ENCODE measurements at regions not wholly inside any gene's neighbourhood (a gene's known extent, or its start where the extent isn't known, plus 50 kb on each side); places are given as distances from the start of the nearest gene placed in this dataset.
"Not testable (repeated sequence)": the region's sequence is repeated elsewhere in the genome, so short reads cannot be mapped to it uniquely, and the experiment has no call there.

GRCh38 chr1:14160781-14161180 is 437.7 kb upstream of the KAZN start:
- DNase-seq (ENCODE audit: low read depth, low spot score), result no peak
- H3K4me3 ChIP-seq (ENCODE audit: low read depth, low read length), result no peak overlapping the region
- ChIA-PET CTCF (no interaction called here), POLR2A (no interaction called here)
- TF ChIP-seq CTCF (IDR thresholded peaks at IDR 0.05; ENCODE audit: insufficient read depth, low read length, missing control alignments), result no peak

- ChIA-PET POLR2A (no interaction called here), CTCF (no interaction called here)
Measured at GRCh38 chr1:14163246-14163645, 435.2 kb upstream of the KAZN start.

GRCh38 chr1:14165371-14165801 is 433.1 kb upstream of the KAZN start:
- CTCF ChIA-PET, result no interaction called here
- POLR2A ChIA-PET, result no interaction called here
- no peak for DNase-seq (ENCODE audit: low read depth, low spot score)
- TF ChIP-seq CTCF (IDR thresholded peaks at IDR 0.05; ENCODE audit: insufficient read depth, low read length, missing control alignments), result no peak
- H3K4me3 ChIP-seq (ENCODE audit: low read depth, low read length), result no peak overlapping the region

More at GRCh38 chr1:14163246-14163645, 435.2 kb upstream of the KAZN start:
- no peak for TF ChIP-seq CTCF (IDR thresholded peaks at IDR 0.05; ENCODE audit: insufficient read depth, low read length, missing control alignments)
- H3K4me3 ChIP-seq (ENCODE audit: low read depth, low read length), result no peak overlapping the region
- DNase-seq (ENCODE audit: low read depth, low spot score), result no peak

- no peak for TF ChIP-seq CTCF (IDR thresholded peaks at IDR 0.05; ENCODE audit: insufficient read depth, low read length, missing control alignments)
- ChIA-PET CTCF (no interaction called here), POLR2A (no interaction called here)
- DNase-seq (ENCODE audit: low read depth, low spot score), result no peak
- H3K4me3 ChIP-seq (ENCODE audit: low read depth, low read length), result no peak overlapping the region
Measured at GRCh38 chr1:14167884-14168283, 430.6 kb upstream of the KAZN start.

GRCh38 chr1:14168326-14169063 is 430.0 kb upstream of the KAZN start:
- DNase-seq (ENCODE audit: low read depth, low spot score), result no peak
- no peak overlapping the region for H3K4me3 ChIP-seq (ENCODE audit: low read depth, low read length)
- CTCF ChIA-PET, result no interaction called here
- POLR2A ChIA-PET, result no interaction called here
- no peak for TF ChIP-seq CTCF (IDR thresholded peaks at IDR 0.05; ENCODE audit: insufficient read depth, low read length, missing control alignments)

- TF ChIP-seq CTCF (IDR thresholded peaks at IDR 0.05; ENCODE audit: insufficient read depth, low read length, missing control alignments), result no peak
- H3K4me3 ChIP-seq (ENCODE audit: low read depth, low read length), result no peak overlapping the region
- DNase-seq (ENCODE audit: low read depth, low spot score), result no peak
- ChIA-PET POLR2A (no interaction called here), CTCF (no interaction called here)
Measured at GRCh38 chr1:14173598-14173997, 424.9 kb upstream of the KAZN start.

- CTCF ChIA-PET; H3K4me3 ChIP-seq (ENCODE audit: low read depth, low read length); POLR2A ChIA-PET; DNase-seq (ENCODE audit: low read depth, low spot score): not testable (repeated sequence)
Measured at GRCh38 chr1:14177866-14178265, 420.6 kb upstream of the KAZN start.
